ENCODE measurements at regions not wholly inside any gene's neighbourhood (a gene's known extent, or its start where the extent isn't known, plus 50 kb on each side); places are given as distances from the start of the nearest gene placed in this dataset.
A peak's percentile ranks its signal among the peaks of the same experiment; 100 is the strongest.

DNA sequence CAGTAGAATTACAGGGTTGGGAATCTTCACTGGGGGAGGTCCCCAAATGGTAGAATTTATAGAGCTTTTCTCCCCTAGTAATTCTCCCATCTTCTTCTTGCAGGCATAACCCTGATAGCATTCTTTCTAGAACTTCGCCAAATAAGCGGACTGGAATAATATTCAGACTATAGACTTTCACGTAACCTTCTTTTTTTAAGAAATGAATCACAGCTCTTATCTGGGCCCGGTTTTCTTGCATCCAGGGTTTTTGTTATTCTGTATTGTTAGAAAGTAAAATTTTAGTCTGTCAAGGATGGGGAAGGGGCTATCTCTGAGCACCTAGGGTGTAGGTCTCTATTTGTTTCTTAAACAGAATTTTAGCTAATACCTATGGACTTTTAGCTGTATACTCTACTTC is 476.8 kb upstream of the CITED2 start:
- Histone ChIP-seq H3K4me1 (peaks cover 15% of the 10 kb centered on the region), H3K9me3 (no peaks in the 10 kb centered on the region), H3K36me3 (no peaks in the 10 kb centered on the region), H3K27ac (no peak overlapping the region), H3K27me3 (ENCODE audit: low read depth) (no peaks in the 10 kb centered on the region), H3K4me3 (no peak overlapping the region)
- intact Hi-C loops (cut with DNase I): no loop called here
- ATAC-seq (no peak), DNase-seq (no peak)
- TF ChIP-seq, protein P1, sequence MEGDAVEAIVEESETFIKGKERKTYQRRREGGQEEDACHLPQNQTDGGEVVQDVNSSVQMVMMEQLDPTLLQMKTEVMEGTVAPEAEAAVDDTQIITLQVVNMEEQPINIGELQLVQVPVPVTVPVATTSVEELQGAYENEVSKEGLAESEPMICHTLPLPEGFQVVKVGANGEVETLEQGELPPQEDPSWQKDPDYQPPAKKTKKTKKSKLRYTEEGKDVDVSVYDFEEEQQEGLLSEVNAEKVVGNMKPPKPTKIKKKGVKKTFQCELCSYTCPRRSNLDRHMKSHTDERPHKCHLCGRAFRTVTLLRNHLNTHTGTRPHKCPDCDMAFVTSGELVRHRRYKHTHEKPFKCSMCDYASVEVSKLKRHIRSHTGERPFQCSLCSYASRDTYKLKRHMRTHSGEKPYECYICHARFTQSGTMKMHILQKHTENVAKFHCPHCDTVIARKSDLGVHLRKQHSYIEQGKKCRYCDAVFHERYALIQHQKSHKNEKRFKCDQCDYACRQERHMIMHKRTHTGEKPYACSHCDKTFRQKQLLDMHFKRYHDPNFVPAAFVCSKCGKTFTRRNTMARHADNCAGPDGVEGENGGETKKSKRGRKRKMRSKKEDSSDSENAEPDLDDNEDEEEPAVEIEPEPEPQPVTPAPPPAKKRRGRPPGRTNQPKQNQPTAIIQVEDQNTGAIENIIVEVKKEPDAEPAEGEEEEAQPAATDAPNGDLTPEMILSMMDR (IDR thresholded peaks at IDR 0.05): no peak

DNA sequence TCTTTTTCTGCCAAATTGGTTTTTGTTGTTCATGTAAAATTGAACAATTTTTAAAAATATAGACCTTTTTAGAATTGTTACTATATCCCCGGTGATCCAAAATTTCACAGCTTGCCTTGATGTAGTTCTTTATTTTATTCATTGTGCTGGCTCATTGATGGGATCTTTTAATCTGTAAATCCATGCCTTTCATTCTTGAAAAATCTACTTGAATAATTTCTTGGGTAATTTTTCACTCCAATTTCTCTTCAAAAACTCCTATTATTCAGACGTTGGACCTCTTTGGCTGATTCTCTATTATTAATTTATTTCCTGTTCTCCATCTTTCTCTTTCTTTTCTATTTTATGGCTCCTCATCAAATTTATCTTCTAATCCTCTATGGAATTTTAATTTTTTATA is 476.1 kb upstream of the CITED2 start:
- no peak overlapping the region for H3K4me3 ChIP-seq
- TF ChIP-seq, protein P1 (IDR thresholded peaks at IDR 0.05): no peak

DNA sequence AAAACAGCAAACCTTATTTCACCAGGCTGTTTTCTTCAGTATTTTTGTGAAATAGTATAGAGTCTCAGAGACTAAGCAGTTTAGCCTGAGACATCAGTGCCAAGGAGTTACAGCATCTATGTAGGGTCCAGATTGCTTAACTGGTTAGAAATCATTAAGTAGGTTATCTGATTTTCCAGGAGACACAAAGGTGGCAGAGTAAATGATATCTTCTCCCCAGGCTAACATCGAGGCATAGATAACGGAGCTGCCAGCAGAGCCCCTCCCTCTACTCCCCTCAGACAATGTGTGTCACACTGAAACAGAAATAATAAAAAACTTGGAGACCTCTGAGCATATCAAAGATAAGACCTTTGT is 473.0 kb upstream of the CITED2 start:
- no peak overlapping the region for H3K27ac ChIP-seq
- no peaks in the 10 kb centered on the region for H3K36me3 ChIP-seq
- intact Hi-C loops (cut with DNase I): no loop called here
- peaks cover 14% of the 10 kb centered on the region for H3K4me1 ChIP-seq
- ATAC-seq (peak; percentile 30 to 47), DNase-seq (no peak)
- no peak overlapping the region for H3K4me3 ChIP-seq
- TF ChIP-seq, protein P1 (IDR thresholded peaks at IDR 0.05): no peak
- no peaks in the 10 kb centered on the region for H3K9me3 ChIP-seq
- H3K27me3 ChIP-seq (ENCODE audit: low read depth): no peaks in the 10 kb centered on the region

More for the DNA sequence above, 476.1 kb upstream of the CITED2 start:
- no peak for ATAC-seq
- Histone ChIP-seq H3K27ac (no peak overlapping the region), H3K27me3 (ENCODE audit: low read depth) (no peaks in the 10 kb centered on the region), H3K9me3 (no peaks in the 10 kb centered on the region), H3K4me1 (peaks cover 14% of the 10 kb centered on the region), H3K36me3 (no peaks in the 10 kb centered on the region)
- DNase-seq: no peak
- intact Hi-C loops (cut with DNase I): no loop called here

DNA sequence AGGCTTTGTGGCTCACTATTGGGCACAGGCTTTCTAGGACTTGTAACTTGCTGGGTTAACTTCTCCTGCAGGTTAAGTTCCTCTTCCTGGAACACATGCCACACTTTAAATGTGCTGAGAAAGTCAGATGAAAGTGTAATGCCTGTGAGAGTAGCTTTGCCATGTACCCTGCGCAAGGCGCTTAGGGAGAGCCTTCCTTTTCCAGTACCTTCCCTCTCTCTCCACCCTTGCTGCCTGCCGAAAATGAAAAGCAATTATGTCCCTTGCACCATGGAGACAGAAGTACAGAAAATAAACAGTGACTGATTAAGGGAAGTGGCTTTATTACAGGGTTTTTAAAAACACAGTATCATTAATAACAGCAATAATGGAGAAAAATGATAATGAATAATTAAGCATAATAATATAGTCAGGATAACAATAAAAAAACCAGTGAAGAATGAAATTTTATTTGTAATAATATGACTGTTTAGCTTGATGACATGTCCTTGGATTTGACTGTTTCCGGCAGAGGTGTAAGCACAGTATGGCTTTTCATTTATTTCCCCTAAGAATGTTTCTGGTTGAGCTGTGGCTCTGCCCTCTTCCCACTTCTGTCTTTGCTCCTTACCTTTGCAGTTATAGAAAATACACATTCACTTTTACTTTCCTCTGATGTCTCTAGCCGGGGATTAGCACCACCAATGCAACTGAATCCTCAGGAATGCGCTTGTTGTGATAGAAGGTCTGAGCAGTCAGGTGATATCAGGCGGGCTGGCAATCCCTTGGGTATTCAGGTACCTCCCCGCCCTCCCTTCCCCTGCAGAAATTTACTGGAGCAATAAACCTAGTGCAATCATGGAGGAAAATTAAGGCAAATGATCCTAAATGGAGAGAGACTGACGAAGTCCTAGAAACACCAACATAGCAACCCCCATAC is 472.3 kb upstream of the CITED2 start:
- H3K36me3 ChIP-seq: no peaks in the 10 kb centered on the region
- no peak overlapping the region for H3K4me3 ChIP-seq
- no peaks in the 10 kb centered on the region for H3K27me3 ChIP-seq (ENCODE audit: low read depth)
- H3K9me3 ChIP-seq: no peaks in the 10 kb centered on the region
- DNase-seq: peak; percentile 46
- H3K27ac ChIP-seq: peak overlapping the region; percentile 34
- TF ChIP-seq, protein P1 (IDR thresholded peaks at IDR 0.05): no peak
- H3K4me1 ChIP-seq: peaks cover 19% of the 10 kb centered on the region
- ATAC-seq: peak; percentile 86 to 87
- intact Hi-C loops (cut with DNase I): no loop called here

DNA sequence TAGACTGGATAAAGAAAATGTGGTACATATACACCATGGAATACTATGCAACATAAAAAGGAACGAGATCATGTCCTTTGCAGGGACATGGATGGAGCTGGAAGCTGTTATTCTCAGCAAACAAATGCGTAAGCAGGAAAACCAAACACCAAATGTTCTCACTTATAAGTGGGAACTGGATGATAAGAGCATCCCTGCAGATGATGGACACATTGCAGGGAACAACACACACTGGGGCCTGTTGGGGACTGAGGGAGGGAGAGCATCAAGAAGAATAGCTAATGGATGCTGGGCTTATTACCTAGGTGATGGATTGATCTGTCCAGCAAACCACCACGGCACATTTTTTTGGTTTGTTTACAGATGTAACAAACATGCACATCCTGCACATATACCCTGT is 470.5 kb upstream of the CITED2 start:
- DNase-seq: no peak
- H3K27me3 ChIP-seq (ENCODE audit: low read depth): no peaks in the 10 kb centered on the region
- intact Hi-C loops (cut with DNase I): no loop called here
- no peak overlapping the region for H3K4me3 ChIP-seq
- TF ChIP-seq, protein P1 (IDR thresholded peaks at IDR 0.05): no peak
- no peak for ATAC-seq
- no peaks in the 10 kb centered on the region for H3K9me3 ChIP-seq
- H3K36me3 ChIP-seq: no peaks in the 10 kb centered on the region
- H3K4me1 ChIP-seq: peaks cover 23% of the 10 kb centered on the region
- H3K27ac ChIP-seq: no peak overlapping the region

Data from lower lobe of right lung (tissue), 2 donors.